ENCODE measurements at regions not wholly inside any gene's neighbourhood (a gene's known extent, or its start where the extent isn't known, plus 50 kb on each side); places are given as distances from the start of the nearest gene placed in this dataset.

- Histone ChIP-seq H3K27me3 (ENCODE audit: control insufficient read depth, extremely low read depth, insufficient read depth, low read length) (no peaks in the 10 kb centered on the region), H3K4me1 (ENCODE audit: control insufficient read depth, extremely low read depth, insufficient read depth, low read length) (peaks cover 39% of the 10 kb centered on the region), H3K4me3 (ENCODE audit: control insufficient read depth in 2 of 3, extremely low read depth in 1 of 3, insufficient read depth in 2 of 3, low read depth in 1 of 3, low read length in 3 of 3) (no peak overlapping the region), H3K9ac (ENCODE audit: control insufficient read depth, extremely low read depth, insufficient read depth, low read length) (peak overlapping the region; percentile 1), H3K79me2 (ENCODE audit: control insufficient read depth, insufficient read depth, low read length) (no peaks in the 10 kb centered on the region), H2AFZ (ENCODE audit: control insufficient read depth, low read length) (no peak overlapping the region), H4K20me1 (ENCODE audit: control insufficient read depth, extremely low read depth, insufficient read depth, low read length) (no peaks in the 10 kb centered on the region), H3K27ac (ENCODE audit: control insufficient read depth, insufficient read depth, low read length) (peak overlapping the region; percentile 78), H3K9me1 (ENCODE audit: control insufficient read depth, extremely low read depth, insufficient read depth, low read length) (peaks cover 5% of the 10 kb centered on the region), H3K9me3 (ENCODE audit: control insufficient read depth, low read depth, low read length) (no peaks in the 10 kb centered on the region), H3K4me2 (ENCODE audit: control insufficient read depth, extremely low read depth, insufficient read depth, low read depth, low read length) (peak overlapping the region; percentile 61), H3K36me3 (ENCODE audit: control insufficient read depth in 2 of 2, extremely low read depth in 1 of 2, insufficient read depth in 2 of 2, low read length in 2 of 2) (no peaks in the 10 kb centered on the region)
- FAIRE-seq, result peak; percentile 36
- TF ChIP-seq EZH2 (IDR thresholded peaks at IDR 0.05; ENCODE audit: low read length) (no peak), CTCF (optimal IDR thresholded peaks at IDR 0.05 in 1 of 3, IDR thresholded peaks at IDR 0.05 in 1 of 3, conservative IDR thresholded peaks at IDR 0.05 in 1 of 3; ENCODE audit: extremely low read depth in 1 of 3, insufficient read depth in 2 of 3, low read length in 3 of 3) (no peak)
- dilution Hi-C loops (cut with MboI; ENCODE audit: extremely low pct_ligation_motif_present, low sequenced_read_pairs), result no loop called here
- DNase-seq (ENCODE audit: low read depth, low spot score), result no peak
These were observed 81.4 kb upstream of the EMX2 start for GRCh38 chr10:117460846-117461765.

DNA sequence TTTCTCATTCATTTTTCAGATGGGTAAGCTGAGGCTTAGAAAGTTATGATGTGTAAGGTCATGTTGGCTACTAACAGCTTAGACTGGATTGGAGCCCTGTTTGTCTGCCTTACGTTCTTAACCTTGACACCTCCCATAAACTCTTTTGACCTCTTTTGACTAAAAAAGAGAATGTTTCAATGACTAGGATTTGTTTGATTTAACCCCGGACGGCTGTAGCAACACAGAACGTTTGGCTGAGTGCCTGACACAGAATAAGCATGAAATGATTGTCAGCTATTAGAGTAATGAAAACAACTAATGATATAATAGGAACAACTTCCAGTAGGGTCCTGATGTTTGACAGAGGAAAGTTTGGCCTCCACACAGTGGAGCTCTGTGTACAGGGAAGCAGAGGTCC, 83.3 kb upstream of the PDZD8 start:
- dilution Hi-C loops (cut with MboI; ENCODE audit: extremely low pct_ligation_motif_present, low sequenced_read_pairs), result no loop called here
- Histone ChIP-seq H3K9me3 (ENCODE audit: control insufficient read depth, low read depth, low read length) (no peaks in the 10 kb centered on the region), H3K79me2 (ENCODE audit: control insufficient read depth, insufficient read depth, low read length) (no peaks in the 10 kb centered on the region), H3K4me1 (ENCODE audit: control insufficient read depth, extremely low read depth, insufficient read depth, low read length) (peaks cover 48% of the 10 kb centered on the region), H3K27ac (ENCODE audit: control insufficient read depth, insufficient read depth, low read length) (no peak overlapping the region), H3K4me2 (ENCODE audit: control insufficient read depth, extremely low read depth, insufficient read depth, low read depth, low read length) (no peak overlapping the region), H3K9ac (ENCODE audit: control insufficient read depth, extremely low read depth, insufficient read depth, low read length) (no peak overlapping the region), H4K20me1 (ENCODE audit: control insufficient read depth, extremely low read depth, insufficient read depth, low read length) (no peaks in the 10 kb centered on the region), H3K27me3 (ENCODE audit: control insufficient read depth, extremely low read depth, insufficient read depth, low read length) (no peaks in the 10 kb centered on the region), H3K4me3 (ENCODE audit: control insufficient read depth in 2 of 3, extremely low read depth in 1 of 3, insufficient read depth in 2 of 3, low read depth in 1 of 3, low read length in 3 of 3) (no peak overlapping the region), H2AFZ (ENCODE audit: control insufficient read depth, low read length) (no peak overlapping the region), H3K9me1 (ENCODE audit: control insufficient read depth, extremely low read depth, insufficient read depth, low read length) (peaks cover 5% of the 10 kb centered on the region), H3K36me3 (ENCODE audit: control insufficient read depth in 2 of 2, extremely low read depth in 1 of 2, insufficient read depth in 2 of 2, low read length in 2 of 2) (no peaks in the 10 kb centered on the region)
- TF ChIP-seq CTCF (optimal IDR thresholded peaks at IDR 0.05 in 1 of 3, IDR thresholded peaks at IDR 0.05 in 1 of 3, conservative IDR thresholded peaks at IDR 0.05 in 1 of 3; ENCODE audit: extremely low read depth in 1 of 3, insufficient read depth in 2 of 3, low read length in 3 of 3) (no peak), EZH2 (IDR thresholded peaks at IDR 0.05; ENCODE audit: low read length) (no peak)
- DNase-seq (ENCODE audit: low read depth, low spot score) (no peak), FAIRE-seq (no peak)

All from keratinocyte (primary cell).